HPDE6-E6E7 (cell line): ENCODE measurements at regions not wholly inside any gene's neighbourhood (a gene's known extent, or its start where the extent isn't known, plus 50 kb on each side); places are given as distances from the start of the nearest gene placed in this dataset.
"Not testable (repeated sequence)": the region's sequence is repeated elsewhere in the genome, so short reads cannot be mapped to it uniquely, and the experiment has no call there.

Experiments
- DNase-seq: peaks from one replicate; pipeline ENCODE4 v3.0.0; 2011; ENCODE audit warnings: missing footprints; ENCODE audit errors: extremely low spot score

GRCh38 chr14:25436906-25437305 lies 387.0 kb upstream of the STXBP6 start:
- no peak for DNase-seq

- no peak for DNase-seq
Measured at GRCh38 chr14:25436288-25436875, 386.4 kb upstream of the STXBP6 start.

GRCh38 chr14:25431211-25432076 lies 381.5 kb upstream of the STXBP6 start:
- no peak for DNase-seq

GRCh38 chr14:25430808-25431207 lies 380.9 kb upstream of the STXBP6 start:
- no peak for DNase-seq

DNA sequence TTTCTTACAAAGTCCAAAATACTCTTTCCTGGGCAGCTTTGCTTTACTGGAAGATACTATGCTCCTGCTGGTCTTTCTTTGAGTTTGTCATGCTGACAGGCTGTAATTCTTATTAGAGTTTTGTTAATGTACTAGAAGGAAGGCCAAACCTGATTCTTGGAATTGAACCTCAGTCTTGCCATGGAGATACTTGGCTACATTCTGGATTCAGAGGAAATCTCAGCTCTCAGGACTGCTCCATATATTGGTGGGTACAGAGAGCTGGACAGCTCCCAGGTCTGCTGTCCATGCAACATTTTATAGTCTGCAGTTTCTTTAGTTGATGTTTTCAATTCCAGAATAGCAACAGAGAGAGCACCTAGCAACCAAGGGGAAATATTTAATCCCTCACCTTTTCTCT lies 363.1 kb upstream of the STXBP6 start:
- no peak for DNase-seq

DNA sequence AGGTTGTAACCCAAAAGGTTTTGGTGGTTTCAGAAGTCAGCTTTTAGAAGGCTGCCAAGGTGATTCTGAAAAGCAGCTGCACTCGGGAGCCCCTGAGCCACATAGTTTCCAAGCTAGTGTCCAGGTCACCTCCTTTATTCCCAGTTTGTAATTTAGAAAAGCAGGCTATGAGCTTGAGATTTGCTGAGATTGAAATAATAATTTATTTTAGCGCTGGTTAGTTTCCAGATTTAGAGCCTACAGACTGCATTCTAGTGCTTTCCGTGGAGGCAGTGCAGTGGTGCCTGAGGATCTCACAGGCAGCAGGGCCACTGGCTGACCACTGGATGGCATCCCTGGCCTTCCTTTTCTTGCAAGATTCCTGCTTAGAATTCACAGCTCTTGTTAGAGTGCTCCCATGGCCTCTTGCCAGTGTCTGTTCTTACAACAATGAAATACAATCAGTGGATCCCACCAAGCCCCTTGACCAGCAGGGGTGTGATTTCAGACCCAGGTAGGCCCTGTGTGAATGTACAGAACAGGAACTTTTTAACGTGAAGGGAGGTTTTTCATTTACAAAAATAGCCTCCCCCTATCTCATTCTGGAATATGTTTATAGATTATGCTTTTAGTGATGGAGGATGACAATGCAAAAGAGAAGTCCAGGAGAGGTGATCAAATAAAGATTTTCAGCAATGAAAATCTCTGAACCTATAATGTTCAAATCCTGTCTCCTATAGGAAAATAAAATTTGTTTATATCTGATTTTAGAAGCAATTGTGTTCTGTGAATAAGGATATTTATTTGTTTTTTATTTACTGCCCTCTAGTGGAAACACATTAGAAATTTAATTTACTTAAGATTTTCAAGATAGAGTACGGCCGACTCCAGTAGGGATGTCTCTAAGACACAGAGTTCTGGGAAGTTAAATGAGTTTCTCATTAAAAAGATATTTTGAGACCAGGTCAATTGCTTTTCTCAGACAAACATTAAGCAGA lies 362.1 kb upstream of the STXBP6 start:
- DNase-seq, result no peak

DNA sequence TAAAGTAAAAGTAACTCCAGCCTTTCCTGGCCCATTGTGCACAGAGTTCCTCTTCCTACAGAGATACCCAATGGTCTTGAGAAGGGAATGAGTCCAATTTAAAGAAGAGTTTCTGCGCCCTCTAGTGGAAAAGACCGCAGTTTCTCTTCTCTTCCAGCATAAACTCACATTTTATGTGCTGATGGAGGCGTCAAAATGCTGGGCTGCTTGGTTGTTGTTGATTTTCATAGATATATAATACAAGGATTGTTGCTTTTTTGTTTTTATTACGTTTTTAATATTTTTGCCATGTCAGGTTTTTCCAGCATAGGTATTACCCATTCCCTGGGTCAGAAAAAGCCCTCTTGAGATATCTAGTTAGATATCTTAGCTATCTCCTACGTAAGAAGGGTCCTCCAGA lies 356.9 kb upstream of the STXBP6 start:
- no peak for DNase-seq

GRCh38 chr14:25400607-25401206 lies 350.8 kb upstream of the STXBP6 start:
- DNase-seq, result no peak

DNA sequence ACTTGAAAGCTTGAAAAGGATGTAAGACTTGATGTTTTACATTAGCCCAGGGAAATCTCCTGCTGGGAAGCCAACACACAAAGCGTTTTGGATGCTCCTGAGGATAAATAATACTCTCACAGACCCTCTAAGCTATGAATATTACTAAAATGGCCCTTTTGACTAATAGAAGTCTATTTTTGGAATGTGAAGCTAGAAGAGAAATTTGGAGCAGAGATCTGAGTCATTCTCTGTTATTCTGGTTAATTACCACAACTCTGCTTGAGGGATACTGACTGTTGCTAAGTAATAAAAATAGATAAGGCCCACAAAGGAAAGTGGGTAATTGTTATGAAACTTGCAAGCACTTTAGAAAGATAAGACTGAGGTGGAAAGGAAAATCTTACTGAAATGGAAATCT lies 346.2 kb upstream of the STXBP6 start:
- DNase-seq, result no peak

DNA sequence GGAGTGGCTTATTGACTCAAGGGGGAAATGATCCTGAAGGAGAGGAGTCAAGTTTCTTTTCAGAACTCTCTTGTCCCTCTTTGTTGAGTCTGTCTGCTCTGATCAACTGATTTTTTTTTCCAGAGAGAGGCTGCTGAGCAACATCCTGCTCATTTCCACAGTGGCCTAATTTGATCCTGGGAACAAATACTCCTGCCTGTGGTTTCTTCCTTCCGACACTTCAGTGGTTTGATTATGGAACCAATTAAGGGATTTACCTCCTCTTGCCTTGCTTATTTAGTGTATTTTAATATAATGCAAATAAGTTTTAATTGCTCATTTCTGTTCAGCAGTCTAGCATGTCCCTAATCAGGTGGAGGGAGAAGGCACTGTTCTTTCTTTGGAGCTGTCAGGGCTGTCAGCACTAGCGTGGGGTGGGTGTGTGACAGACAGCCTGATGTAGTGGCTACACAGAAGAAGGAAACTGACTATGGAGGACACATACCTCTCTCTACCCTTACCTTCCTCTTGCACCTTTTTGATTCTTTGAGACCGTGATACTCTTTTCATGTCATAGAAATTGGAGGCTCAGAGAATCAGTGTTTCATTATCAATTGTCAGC lies 344.9 kb upstream of the STXBP6 start:
- DNase-seq, result no peak

DNA sequence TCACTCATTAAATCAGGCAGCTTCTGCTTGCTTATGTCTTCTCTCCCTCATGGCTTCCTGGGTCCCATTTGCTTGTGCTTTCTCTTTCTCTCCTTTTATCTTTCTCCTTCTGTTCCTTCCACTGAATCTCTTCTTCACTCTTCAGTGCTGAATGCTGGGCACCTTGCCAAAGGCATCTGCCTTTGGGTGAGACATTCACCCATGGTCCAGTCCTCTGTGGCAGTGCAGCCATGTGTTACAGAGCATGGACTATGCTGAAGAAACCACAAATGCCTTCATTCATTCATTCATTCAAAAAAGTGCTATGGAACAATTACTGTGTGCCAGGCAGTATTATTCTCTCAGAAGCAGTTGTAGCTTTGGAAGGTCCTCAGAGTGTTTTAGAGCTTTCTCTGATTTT lies 344.4 kb upstream of the STXBP6 start:
- DNase-seq, result no peak

GRCh38 chr14:25389948-25390347 lies 340.0 kb upstream of the STXBP6 start:
- DNase-seq, result no peak

- DNase-seq, result no peak
Measured at GRCh38 chr14:25381498-25381897, 331.6 kb upstream of the STXBP6 start.

DNA sequence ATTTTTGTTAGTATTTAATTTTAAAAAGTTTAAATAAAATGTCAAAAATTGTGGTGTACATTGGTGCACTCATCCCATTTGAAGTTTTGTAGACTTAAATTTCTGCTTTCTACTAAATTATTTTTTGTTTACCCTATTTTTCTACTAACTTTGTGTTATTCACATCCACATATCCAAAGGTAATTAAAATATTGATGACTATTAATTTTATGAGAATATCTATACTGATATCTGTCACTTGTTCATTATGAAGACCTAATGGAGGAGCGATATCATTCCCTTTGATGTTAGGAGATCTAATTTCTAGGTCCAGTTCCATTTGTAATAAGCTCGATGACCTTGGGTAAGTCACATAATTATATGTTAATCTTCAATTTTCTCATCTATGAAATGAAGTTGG lies 325.7 kb upstream of the STXBP6 start:
- DNase-seq, result no peak

GRCh38 chr14:25371068-25371467 lies 321.1 kb upstream of the STXBP6 start:
- DNase-seq, result no peak

GRCh38 chr14:25370057-25370456 lies 320.1 kb upstream of the STXBP6 start:
- not testable (repeated sequence) for DNase-seq

DNA sequence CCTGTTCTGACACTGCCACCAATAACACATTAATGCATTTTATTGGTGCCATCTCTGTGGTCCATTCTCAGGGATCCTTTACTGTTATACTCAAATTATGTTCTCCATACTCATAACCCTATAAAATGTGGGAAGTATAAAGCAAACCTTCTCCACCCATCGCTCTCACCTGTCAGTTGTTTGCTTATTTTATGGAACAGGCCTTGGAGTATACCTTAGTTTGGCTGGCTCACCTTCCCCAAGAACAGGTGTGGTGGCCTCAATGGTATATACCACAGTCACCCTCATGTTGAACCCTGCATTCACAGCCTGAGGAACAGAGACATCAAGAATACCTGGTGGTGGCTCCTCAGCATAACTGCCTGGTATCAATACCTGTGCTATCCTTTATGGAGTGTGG lies 308.4 kb upstream of the STXBP6 start:
- DNase-seq, result no peak

GRCh38 chr14:25351269-25351668 lies 301.3 kb upstream of the STXBP6 start:
- DNase-seq, result no peak

DNA sequence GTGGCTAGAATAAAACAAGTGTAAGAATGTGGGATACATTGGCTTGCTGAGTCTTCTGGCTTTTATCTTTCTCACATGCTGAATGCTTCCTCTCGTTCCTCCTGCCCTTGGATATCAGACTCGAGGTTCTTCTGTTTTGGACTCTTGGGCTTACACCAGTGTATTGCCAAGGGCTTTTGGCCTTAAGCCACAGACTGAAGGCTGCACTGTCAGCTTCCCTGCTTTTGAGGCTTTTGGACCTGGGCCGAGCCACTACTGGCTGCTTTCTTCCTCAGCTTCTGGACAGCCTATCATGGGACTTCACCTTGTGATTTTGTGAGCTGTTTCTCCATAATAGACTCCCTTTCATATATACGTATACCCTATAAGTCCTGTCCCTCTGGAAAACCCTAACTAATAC lies 300.9 kb upstream of the STXBP6 start:
- no peak for DNase-seq

DNA sequence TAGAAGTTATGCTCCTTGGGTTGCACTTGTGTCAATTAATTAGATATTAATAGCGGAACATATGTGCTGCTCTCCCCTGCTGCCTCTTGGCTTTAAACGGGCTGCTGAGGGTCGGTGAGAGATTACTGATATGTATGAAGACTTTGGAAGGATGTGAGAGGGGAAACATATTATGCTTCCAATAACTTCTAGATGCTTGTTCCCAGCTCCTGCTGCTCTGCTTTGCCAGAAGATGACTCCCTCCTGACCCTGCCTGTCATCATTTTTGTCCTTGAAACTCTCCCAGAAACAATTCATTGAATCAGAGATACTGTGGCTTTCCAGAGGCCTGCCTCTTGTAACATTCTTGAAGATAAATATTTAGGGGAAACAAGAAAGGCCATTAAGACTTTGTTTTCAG lies 300.1 kb upstream of the STXBP6 start:
- DNase-seq, result no peak

DNA sequence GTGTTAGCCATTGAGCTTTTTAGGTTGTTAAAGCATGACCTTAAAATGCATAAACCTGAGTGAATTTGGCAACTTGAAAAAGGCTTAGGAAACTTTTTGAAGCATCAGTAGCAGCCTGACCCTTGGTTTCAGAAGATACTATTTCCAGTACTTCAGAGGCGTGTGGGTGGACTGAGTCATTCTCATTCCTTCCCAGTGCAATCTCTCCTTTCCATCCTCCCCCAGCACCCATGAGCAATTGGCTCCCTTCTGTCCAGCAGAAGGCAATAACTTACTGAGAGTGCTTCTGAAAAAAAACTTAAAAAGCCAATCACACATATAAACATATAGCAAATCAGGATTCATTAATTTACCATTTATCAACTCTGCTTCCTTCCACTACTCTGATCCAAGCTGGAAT lies 299.3 kb upstream of the STXBP6 start:
- no peak for DNase-seq

- DNase-seq, result no peak
Measured at GRCh38 chr14:25340882-25341281, 290.9 kb upstream of the STXBP6 start.
